MCF 10A (cell line): ENCODE measurements at regions not wholly inside any gene's neighbourhood (a gene's known extent, or its start where the extent isn't known, plus 50 kb on each side); places are given as distances from the start of the nearest gene placed in this dataset.

Experiments
- BruUV-seq: library from RNA; stranded (reverse); fragments of 400-500 nt; replicated peaks from 2 replicates; lab custom pipeline; 2021; lab: Mats Ljungman, UMichigan
- CTCF ChIA-PET: fragments of 300-600 bp; sonication (Branson Sonifier 250); formaldehyde crosslinking; extraction: SDS; loops from one replicate; lab custom pipeline; 2021; ENCODE audit warnings: antibody characterized with exemption, inconsistent platforms; lab: Yijun Ruan, JAX
- POLR2A ChIA-PET: fragments of 300-600, 350-650 bp; sonication (Branson Sonifier 250); formaldehyde crosslinking; extraction: SDS; loops from one replicate; lab custom pipeline; 2020; ENCODE audit warnings: antibody characterized with exemption, inconsistent platforms; lab: Yijun Ruan, JAX
- DNase-seq: peaks from one replicate; pipeline ENCODE4 v3.0.0-alpha.2; 2018; ENCODE audit not compliant: unreplicated experiment
- H3K27ac Mint-ChIP-seq: one replicate; pipeline ENCODE4 v1.8.0; 2022; ENCODE audit warnings: mild to moderate bottlenecking, low read depth, mixed read lengths; ENCODE audit not compliant: unreplicated experiment
- H3K27me3 Mint-ChIP-seq: one replicate; pipeline ENCODE4 v1.8.0; 2022; ENCODE audit warnings: mixed read lengths; ENCODE audit not compliant: insufficient read depth, unreplicated experiment
- H3K36me3 Mint-ChIP-seq: one replicate; pipeline ENCODE4 v1.8.0; 2022; ENCODE audit warnings: mild to moderate bottlenecking, moderate library complexity, mixed read lengths; ENCODE audit not compliant: insufficient read depth, unreplicated experiment
- H3K4me1 Mint-ChIP-seq: one replicate; pipeline ENCODE4 v1.8.0; 2022; ENCODE audit warnings: mixed read lengths; ENCODE audit not compliant: insufficient read depth, unreplicated experiment
- H3K4me3 Mint-ChIP-seq: one replicate; pipeline ENCODE4 v1.8.0; 2022; ENCODE audit warnings: mild to moderate bottlenecking, moderate library complexity, mixed read lengths; ENCODE audit not compliant: unreplicated experiment
- H3K9me3 Mint-ChIP-seq: one replicate; pipeline ENCODE4 v1.8.0; 2022; ENCODE audit warnings: mixed read lengths; ENCODE audit not compliant: unreplicated experiment
- intact Hi-C: fragments of 100-400 bp; cut with micrococcal nuclease; formaldehyde crosslinking; loops from 2 replicates; pipeline ENCODE4 v1.14.1; 2022
- TF ChIP-seq, protein P1 (sequence below): fragments of 200-600 bp; IDR thresholded peaks from one replicate; pipeline ENCODE4 v1.8.0; 2022; ENCODE audit warnings: antibody characterized with exemption, mild to moderate bottlenecking; ENCODE audit not compliant: unreplicated experiment

DNA sequence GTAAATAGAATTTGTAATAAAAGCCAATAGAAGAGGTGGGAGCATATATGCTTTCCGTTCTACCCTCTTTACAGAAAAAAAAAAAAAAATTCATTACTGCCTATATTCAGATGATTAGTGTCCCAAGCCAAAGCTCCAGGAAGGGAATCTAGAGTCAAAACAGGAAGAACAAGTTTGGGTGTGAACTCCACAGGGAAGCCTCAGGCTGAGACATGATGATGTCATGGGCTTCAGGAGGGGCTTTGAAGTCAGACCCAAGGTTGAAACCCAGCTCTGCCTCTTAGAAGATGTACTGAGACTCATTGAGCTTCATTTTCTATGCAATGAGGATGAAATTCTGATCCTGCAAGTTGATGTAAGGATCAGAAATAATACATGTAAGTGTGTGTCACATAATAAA lies 250.0 kb upstream of the ADGRL2 start:
- no peaks in the 10 kb centered on the region for H3K36me3 Mint-ChIP-seq
- intact Hi-C loops = no loop called here
- no TSS peak for BruUV-seq
- ChIA-PET POLR2A (interaction anchor here (1.2 to 1.6 kb wide), 3 partner anchors 207 to 252 kb away, joined by 4 to 14 read pairs (median 4); partner anchors contain the start of gene ADGRL2), CTCF (interaction anchor here (0.6 to 4.5 kb wide), 26 partner anchors 8 to 1880 kb away, joined by 3 to 54 read pairs (median 4); partner anchors contain the start of gene ADGRL2)
- no peaks in the 10 kb centered on the region for H3K9me3 Mint-ChIP-seq
- DNase-seq = no peak
- H3K4me1 Mint-ChIP-seq = no peaks in the 10 kb centered on the region
- no peaks in the 10 kb centered on the region for H3K27me3 Mint-ChIP-seq
- H3K4me3 Mint-ChIP-seq = no peak overlapping the region
- H3K27ac Mint-ChIP-seq = no peak overlapping the region
- TF ChIP-seq, protein P1, sequence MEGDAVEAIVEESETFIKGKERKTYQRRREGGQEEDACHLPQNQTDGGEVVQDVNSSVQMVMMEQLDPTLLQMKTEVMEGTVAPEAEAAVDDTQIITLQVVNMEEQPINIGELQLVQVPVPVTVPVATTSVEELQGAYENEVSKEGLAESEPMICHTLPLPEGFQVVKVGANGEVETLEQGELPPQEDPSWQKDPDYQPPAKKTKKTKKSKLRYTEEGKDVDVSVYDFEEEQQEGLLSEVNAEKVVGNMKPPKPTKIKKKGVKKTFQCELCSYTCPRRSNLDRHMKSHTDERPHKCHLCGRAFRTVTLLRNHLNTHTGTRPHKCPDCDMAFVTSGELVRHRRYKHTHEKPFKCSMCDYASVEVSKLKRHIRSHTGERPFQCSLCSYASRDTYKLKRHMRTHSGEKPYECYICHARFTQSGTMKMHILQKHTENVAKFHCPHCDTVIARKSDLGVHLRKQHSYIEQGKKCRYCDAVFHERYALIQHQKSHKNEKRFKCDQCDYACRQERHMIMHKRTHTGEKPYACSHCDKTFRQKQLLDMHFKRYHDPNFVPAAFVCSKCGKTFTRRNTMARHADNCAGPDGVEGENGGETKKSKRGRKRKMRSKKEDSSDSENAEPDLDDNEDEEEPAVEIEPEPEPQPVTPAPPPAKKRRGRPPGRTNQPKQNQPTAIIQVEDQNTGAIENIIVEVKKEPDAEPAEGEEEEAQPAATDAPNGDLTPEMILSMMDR = no peak

DNA sequence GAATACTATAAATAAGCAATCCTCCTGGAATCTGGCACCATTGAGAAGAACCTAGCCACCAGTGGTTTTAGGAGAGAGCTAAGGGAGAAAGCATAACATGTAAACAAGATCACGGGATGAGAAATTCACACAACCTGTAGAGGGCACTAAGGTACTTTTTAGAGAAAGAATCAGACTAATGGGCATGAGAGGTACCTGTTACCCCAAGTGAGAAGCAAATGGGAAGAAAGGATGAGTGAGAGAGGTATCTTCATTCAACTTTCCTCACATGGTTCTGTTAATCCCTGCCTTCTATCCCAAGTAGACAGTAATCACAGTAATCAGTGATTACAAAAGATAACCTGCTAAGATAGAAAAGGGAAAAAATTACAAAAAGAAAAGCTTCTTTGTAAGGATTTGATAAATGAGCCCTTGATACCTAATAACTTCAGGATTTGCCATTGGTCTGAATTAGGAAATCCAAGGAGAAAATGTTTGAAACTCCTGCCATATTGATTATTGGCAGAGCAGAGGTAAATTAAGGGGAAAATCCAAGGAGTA lies 251.1 kb upstream of the ADGRL2 start:
- BruUV-seq = no TSS peak
- CTCF ChIA-PET = interaction anchor here (0.5 to 4.5 kb wide), 43 partner anchors 9 to 1339 kb away, joined by 3 to 54 read pairs (median 4); partner anchors contain the start of gene ADGRL2
- POLR2A ChIA-PET = interaction anchor here (0.6 to 1.6 kb wide), 8 partner anchors 9 to 253 kb away, joined by 3 to 14 read pairs (median 4); partner anchors contain the start of gene ADGRL2
- Mint-ChIP-seq H3K4me3 (no peak overlapping the region), H3K4me1 (no peaks in the 10 kb centered on the region), H3K36me3 (no peaks in the 10 kb centered on the region), H3K27ac (no peak overlapping the region), H3K9me3 (no peaks in the 10 kb centered on the region), H3K27me3 (no peaks in the 10 kb centered on the region)
- TF ChIP-seq, protein P1 = peak; percentile 60
- peak; percentile 61 for DNase-seq
- intact Hi-C loops = loop anchor here (1.0 to 5.0 kb wide), 3 partner anchors 211 to 1332 kb away; partner anchors contain the start of gene ADGRL2

DNA sequence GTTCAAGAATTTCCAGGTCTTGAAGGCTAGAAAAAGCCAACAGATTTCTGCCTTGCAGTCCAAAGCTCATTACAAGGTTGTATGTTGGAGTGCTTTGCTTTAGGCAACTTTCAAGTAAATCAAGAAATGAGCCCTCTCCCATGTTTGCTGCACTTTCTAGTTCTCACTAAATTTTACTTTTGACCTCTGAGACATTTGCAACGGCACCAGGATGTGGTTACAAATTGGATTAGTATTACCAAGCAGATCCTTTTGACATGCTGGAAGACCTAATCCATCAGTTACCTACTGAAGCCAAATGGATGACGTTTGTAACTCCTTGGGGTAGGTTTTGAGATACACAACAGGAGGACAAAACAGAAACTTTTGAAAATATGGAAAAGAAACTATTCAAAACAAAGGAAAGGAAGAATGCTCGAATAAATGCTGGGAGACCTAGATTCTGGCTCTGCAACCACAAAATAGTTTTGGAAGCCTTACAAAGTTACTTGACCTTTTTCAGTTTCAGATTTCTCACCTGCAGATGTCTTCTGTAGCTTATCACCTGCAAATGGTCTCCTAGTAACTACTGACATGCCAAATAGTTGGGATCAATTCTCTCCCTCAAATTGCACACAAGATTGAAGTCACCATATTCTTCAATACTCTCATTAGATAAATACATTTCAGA lies 251.7 kb upstream of the ADGRL2 start:
- intact Hi-C loops = loop anchor here (1.0 to 5.0 kb wide), 3 partner anchors 211 to 1332 kb away; partner anchors contain the start of gene ADGRL2
- H3K27me3 Mint-ChIP-seq = no peaks in the 10 kb centered on the region
- no peak for DNase-seq

More for the DNA sequence above, 251.7 kb upstream of the ADGRL2 start:
- H3K9me3 Mint-ChIP-seq = no peaks in the 10 kb centered on the region
- CTCF ChIA-PET = interaction anchor here (0.5 to 4.5 kb wide), 34 partner anchors 9 to 1338 kb away, joined by 3 to 54 read pairs (median 4); partner anchors contain the start of gene ADGRL2
- no peak overlapping the region for H3K27ac Mint-ChIP-seq
- H3K4me1 Mint-ChIP-seq = no peaks in the 10 kb centered on the region
- TF ChIP-seq, protein P1 = no peak
- no peaks in the 10 kb centered on the region for H3K36me3 Mint-ChIP-seq
- BruUV-seq = no TSS peak
- H3K4me3 Mint-ChIP-seq = no peak overlapping the region
- POLR2A ChIA-PET = interaction anchor here (0.5 to 1.6 kb wide), 7 partner anchors 10 to 385 kb away, joined by 3 to 14 read pairs (median 4); partner anchors contain the start of gene ADGRL2
